ENCODE measurements at regions not wholly inside any gene's neighbourhood (a gene's known extent, or its start where the extent isn't known, plus 50 kb on each side); places are given as distances from the start of the nearest gene placed in this dataset.

DNA sequence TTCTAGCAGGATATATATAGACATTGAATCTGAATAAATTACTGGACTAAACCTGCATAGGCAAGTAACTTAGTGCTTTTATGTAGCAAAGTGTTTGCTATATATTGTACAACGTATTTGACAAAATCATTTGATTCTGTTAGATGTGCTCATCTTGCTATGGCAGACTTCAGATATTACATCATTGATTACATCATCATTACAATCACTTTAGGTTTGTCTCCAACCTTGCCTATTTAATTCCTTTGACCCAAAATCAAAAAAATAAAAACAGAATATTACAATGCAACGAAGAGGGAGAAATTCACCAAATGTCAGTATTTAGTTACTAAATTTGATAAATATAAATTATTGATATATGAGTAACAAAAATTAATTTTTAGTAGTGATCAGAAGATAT is 155.7 kb upstream of the STEAP1 start:
- TF ChIP-seq TAF1 (IDR thresholded peaks at IDR 0.05; ENCODE audit: borderline replicate concordance, low read depth, low read length) (no peak), POLR2A (IDR thresholded peaks at IDR 0.05; ENCODE audit: low read depth, low read length) (no peak)

All from GM12892 (cell line).